ENCODE measurements at regions not wholly inside any gene's neighbourhood (a gene's known extent, or its start where the extent isn't known, plus 50 kb on each side); places are given as distances from the start of the nearest gene placed in this dataset.

- CTCF ChIA-PET (ENCODE audit: partially characterized antibody) = interaction anchor here (0.5 to 2.3 kb wide), 6 partner anchors 8 to 91 kb away, joined by 3 to 16 read pairs (median 3); no protein-coding TSS in a partner anchor
- no peak for TF ChIP-seq HDAC2 (IDR thresholded peaks at IDR 0.05; ENCODE audit: borderline replicate concordance in 1 of 2, low read depth in 2 of 2, low read length in 2 of 2)
- TF ChIP-seq CTCF (IDR thresholded peaks at IDR 0.05; ENCODE audit: control extremely low read depth in 1 of 3, insufficient read depth in 1 of 3, low read depth in 1 of 3, low read length in 3 of 3) = no peak
- no peak for TF ChIP-seq USF2 (IDR thresholded peaks at IDR 0.05; ENCODE audit: low read length)
- no peak for TF ChIP-seq TBP (IDR thresholded peaks at IDR 0.05; ENCODE audit: low read depth, low read length)
- no peak for TF ChIP-seq NRF1 (IDR thresholded peaks at IDR 0.05; ENCODE audit: low read depth, low read length)
- TF ChIP-seq FOSL1 (IDR thresholded peaks at IDR 0.05; ENCODE audit: insufficient read depth, low read depth, low read length) = no peak
- no peak for TF ChIP-seq CTBP2 (IDR thresholded peaks at IDR 0.05; ENCODE audit: borderline replicate concordance, insufficient read depth, insufficient read length, low read length)
- TF ChIP-seq BRCA1 (IDR thresholded peaks at IDR 0.05; ENCODE audit: low read depth, low read length) = no peak
- TF ChIP-seq JUND (IDR thresholded peaks at IDR 0.05; ENCODE audit: low read length) = no peak
- TF ChIP-seq MAX (IDR thresholded peaks at IDR 0.05) = no peak
These were observed 56.9 kb downstream of the PRR15 start for GRCh38 chr7:29620556-29620930.

More at GRCh38 chr7:29620556-29620930, 56.9 kb downstream of the PRR15 start:
- peak overlapping the region in 1 of 2 experiments; percentile 12; a peak in 2 of 4 replicates for H3K4me2 ChIP-seq (ENCODE audit: insufficient read depth in 1 of 2, low read depth in 2 of 2, low read length in 2 of 2)
- H4K8ac ChIP-seq (ENCODE audit: extremely low read depth, insufficient read depth, low read length) = no peak overlapping the region
- H3K23ac ChIP-seq (ENCODE audit: insufficient read length) = no peak overlapping the region
- H3K18ac ChIP-seq (ENCODE audit: extremely low read depth, low read length) = no peak overlapping the region; the same call in 1 of the 2 replicates
- peaks cover 2 to 5% (median 4%) of the 10 kb centered on the region in 4 experiments; a peak in 4 of 7 replicates for H3K4me1 ChIP-seq (replicated peaks in 1 of 4; ENCODE audit: control insufficient read depth in 3 of 4, insufficient read depth in 4 of 4, low read length in 3 of 4)
- H3K4ac ChIP-seq (replicated peaks; ENCODE audit: insufficient read length, low read depth, low read length) = no peak overlapping the region
- H3K79me2 ChIP-seq (ENCODE audit: control insufficient read depth in 1 of 2, insufficient read depth in 2 of 2, low read length in 2 of 2) = no peaks in the 10 kb centered on the region
- H2BK20ac ChIP-seq (ENCODE audit: low read length) = no peak overlapping the region
- H2BK12ac ChIP-seq (ENCODE audit: low read depth, low read length) = peak overlapping the region; percentile 82; the same call in 1 of the 2 replicates
- H4K91ac ChIP-seq (replicated peaks; ENCODE audit: insufficient read length, low read length) = no peak overlapping the region
- H3K4me3 ChIP-seq (ENCODE audit: extremely low read depth in 1 of 4, insufficient read depth in 2 of 4, low read depth in 3 of 4, low read length in 4 of 4) = no peak overlapping the region
- DNase-seq (ENCODE audit: low read depth in 1 of 2, low spot score in 2 of 2) (no peak), FAIRE-seq (no peak)
- no peak overlapping the region for H4K5ac ChIP-seq (ENCODE audit: insufficient read length, low read depth, low read length)
- POLR2A ChIA-PET (ENCODE audit: partially characterized antibody) = interaction anchor here (1.3 kb wide), 1 partner anchor 9 kb away, joined by 4 read pairs; no protein-coding TSS in a partner anchor
- H3K23me2 ChIP-seq (ENCODE audit: low read depth, low read length) = no peaks in the 10 kb centered on the region
- peak overlapping the region; percentile 72; the same call in 1 of the 2 replicates for H2BK5ac ChIP-seq (ENCODE audit: low read depth, low read length)
- H3K27ac ChIP-seq (ENCODE audit: low read depth, low read length) = no peak overlapping the region
- H3K9ac ChIP-seq (replicated peaks in 1 of 4; ENCODE audit: extremely low read depth in 1 of 4, low read depth in 3 of 4, low read length in 3 of 4) = no peak overlapping the region
- no peaks in the 10 kb centered on the region for H3K9me3 ChIP-seq (ENCODE audit: insufficient read depth in 2 of 2, low read depth in 1 of 2, low read length in 1 of 2)
- 91% methylated on average over 2 of the region's 2 CpGs; no CpG with 5 or more reads in 1 of the 2 experiments for WGBS, 2 experiments (ENCODE audit: extremely low coverage in 1 of 2, insufficient coverage in 1 of 2, insufficient read length in 1 of 2, insufficient replicate concordance in 2 of 2, low coverage in 1 of 2, low lambda C conversion rate in 2 of 2, missing lambda C conversion rate in 1 of 2)
- H2BK120ac ChIP-seq (replicated peaks; ENCODE audit: low read depth, low read length) = no peak overlapping the region
- H3K56ac ChIP-seq (replicated peaks; ENCODE audit: insufficient read length, low read depth, low read length) = no peak overlapping the region
- peak overlapping the region; percentile 80 for H2AFZ ChIP-seq (ENCODE audit: low read length)
- no peaks in the 10 kb centered on the region for H3K79me1 ChIP-seq (ENCODE audit: low read depth, low read length)
- no peak overlapping the region for H2BK15ac ChIP-seq (ENCODE audit: low read length)
- no peak overlapping the region for H3K14ac ChIP-seq (ENCODE audit: insufficient read length)
- H4K20me1 ChIP-seq (replicated peaks in 1 of 2; ENCODE audit: control insufficient read depth in 1 of 2, insufficient read depth in 2 of 2, low read length in 2 of 2) = no peaks in the 10 kb centered on the region
- no peaks in the 10 kb centered on the region for H3K27me3 ChIP-seq (replicated peaks in 1 of 4; ENCODE audit: control insufficient read depth in 3 of 4, extremely low read depth in 1 of 4, insufficient read depth in 3 of 4, low read length in 3 of 4)
- no peak overlapping the region for H2AK5ac ChIP-seq (ENCODE audit: low read depth, low read length)
- no peaks in the 10 kb centered on the region for H3K36me3 ChIP-seq (ENCODE audit: control insufficient read depth in 2 of 4, insufficient read depth in 4 of 4, low read length in 3 of 4)
